GM23248 (cell line): ENCODE measurements at regions not wholly inside any gene's neighbourhood (a gene's known extent, or its start where the extent isn't known, plus 50 kb on each side); places are given as distances from the start of the nearest gene placed in this dataset.
"Not testable (repeated sequence)": the region's sequence is repeated elsewhere in the genome, so short reads cannot be mapped to it uniquely, and the experiment has no call there.

ENCODE experiments used
- DNase-seq: peaks from one replicate; pipeline ENCODE4 v3.0.0-alpha.2; 2015
- H2AFZ ChIP-seq: fragments of 200-600 bp; sonication (generic); 2 replicates; pipeline ENCODE4 v1.6.1; 2016; ENCODE audit warnings: antibody characterized with exemption
- H3F3A ChIP-seq: fragments of 200-600 bp; sonication (generic); 2 replicates; pipeline ENCODE4 v1.6.1; 2016; ENCODE audit warnings: mild to moderate bottlenecking, antibody characterized with exemption, mixed run types; ENCODE audit not compliant: insufficient read depth
- H3K27ac ChIP-seq: fragments of 200-600 bp; sonication (generic); 2 replicates; pipeline ENCODE4 v1.5.1; 2016; ENCODE audit warnings: mild to moderate bottlenecking
- H3K27me3 ChIP-seq: fragments of 200-600 bp; sonication (generic); replicated peaks from 2 replicates; pipeline ENCODE4 v1.6.1; 2016; ENCODE audit warnings: mild to moderate bottlenecking; ENCODE audit not compliant: insufficient read depth
- H3K36me3 ChIP-seq: fragments of 200-600 bp; sonication (generic); 2 replicates; pipeline ENCODE4 v1.6.1; 2016; ENCODE audit warnings: low read depth, mild to moderate bottlenecking
- H3K4me1 ChIP-seq: fragments of 200-600 bp; sonication (generic); 2 replicates; pipeline ENCODE4 v1.6.1; 2016; ENCODE audit warnings: mild to moderate bottlenecking; ENCODE audit not compliant: insufficient read depth
- H3K4me2 ChIP-seq: fragments of 200-600 bp; sonication (generic); one replicate; pipeline ENCODE4 v1.6.1; 2016; ENCODE audit warnings: mild to moderate bottlenecking; ENCODE audit not compliant: unreplicated experiment
- H3K4me3 ChIP-seq: fragments of 200-600 bp; sonication (generic); 2 replicates; pipeline ENCODE4 v1.5.1; 2016; ENCODE audit warnings: mild to moderate bottlenecking
- H3K79me2 ChIP-seq: fragments of 200-600 bp; sonication (generic); 2 replicates; pipeline ENCODE4 v1.6.1; 2016; ENCODE audit warnings: mild to moderate bottlenecking; ENCODE audit not compliant: insufficient read depth
- H3K9ac ChIP-seq: fragments of 200-600 bp; sonication (generic); 2 replicates; pipeline ENCODE4 v1.6.1; 2016; ENCODE audit warnings: mild to moderate bottlenecking
- H3K9me2 ChIP-seq: fragments of 200-600 bp; sonication (generic); 2 replicates; pipeline ENCODE4 v1.6.1; 2016; ENCODE audit warnings: mixed run types, mild to moderate bottlenecking, moderate library complexity; ENCODE audit not compliant: insufficient read depth
- H3K9me3 ChIP-seq: fragments of 200-600 bp; sonication (generic); one replicate; pipeline ENCODE4 v1.6.1; 2017; ENCODE audit warnings: low read depth
- H4K20me1 ChIP-seq: fragments of 200-600 bp; sonication (generic); 2 replicates; pipeline ENCODE4 v1.6.0; 2016; ENCODE audit not compliant: insufficient read depth
- EZH2 ChIP-seq: fragments of 200-600 bp; sonication (generic); IDR thresholded peaks from 2 replicates; pipeline ENCODE4 v1.6.1; 2018; ENCODE audit warnings: antibody characterized with exemption, mild to moderate bottlenecking; ENCODE audit not compliant: insufficient read depth, poor library complexity, severe bottlenecking
- EZH2phosphoT487 ChIP-seq: fragments of 200-600 bp; sonication (generic); IDR thresholded peaks from 2 replicates; pipeline ENCODE4 v1.6.1; 2018; ENCODE audit warnings: antibody characterized with exemption, moderate library complexity, mild to moderate bottlenecking, low read depth; ENCODE audit not compliant: insufficient read depth
- WGBS, 2 experiments: methylation state at CpG; one replicate each; pipeline ENCODE4 v1.1.6; 2015 to 2017; ENCODE audit warnings: low lambda C conversion rate in 2 of 2, low coverage in 1 of 2; ENCODE audit errors: missing lambda C conversion rate in 2 of 2; 5-methylcytosine and 5-hydroxymethylcytosine counted together
- in situ Hi-C: fragments of 300-500 bp; cut with MboI; formaldehyde crosslinking; loops from 2 replicates; pipeline ENCODE4 v1.15.0; 2020

DNA sequence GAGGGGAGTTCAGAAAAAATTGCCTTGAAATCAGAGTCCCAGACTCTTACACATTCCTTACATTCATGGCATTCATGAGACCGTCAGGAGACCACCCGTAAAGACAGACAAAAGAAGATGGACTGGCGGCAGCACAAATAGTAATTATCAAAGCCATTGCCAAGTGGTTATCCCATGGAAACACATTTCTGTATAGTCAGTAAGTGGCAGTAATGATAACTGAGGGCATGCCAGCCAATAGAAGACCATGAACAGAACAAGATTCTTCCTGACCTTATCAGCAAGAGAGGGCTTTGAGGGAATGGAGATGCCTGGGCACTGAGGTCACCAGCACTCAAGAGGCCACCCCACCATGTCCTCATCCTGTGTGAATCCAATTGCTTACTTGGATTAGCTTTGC lies 121.7 kb upstream of the HCCS start:
- no peak for TF ChIP-seq EZH2
- TF ChIP-seq EZH2phosphoT487, result no peak
- H3K79me2 ChIP-seq, result no peaks in the 10 kb centered on the region
- WGBS, 2 experiments, result 74 to 80% methylated on average over 3 of the region's 3 CpGs
- no peak overlapping the region for H3K27ac ChIP-seq
- no peak for DNase-seq
- H3K9ac ChIP-seq, result no peak overlapping the region
- H3K9me3 ChIP-seq, result no peaks in the 10 kb centered on the region
- H3K4me1 ChIP-seq, result no peaks in the 10 kb centered on the region
- H3F3A ChIP-seq, result no peaks in the 10 kb centered on the region
- H3K9me2 ChIP-seq, result no peaks in the 10 kb centered on the region
- no peaks in the 10 kb centered on the region for H4K20me1 ChIP-seq
- H3K4me2 ChIP-seq, result no peak overlapping the region
- in situ Hi-C loops, result no loop called here
- no peak overlapping the region for H3K4me3 ChIP-seq
- H3K27me3 ChIP-seq, result no peaks in the 10 kb centered on the region
- H2AFZ ChIP-seq, result no peak overlapping the region
- H3K36me3 ChIP-seq, result no peaks in the 10 kb centered on the region

GRCh38 chrX:10990418-10990817 lies 120.7 kb upstream of the HCCS start:
- in situ Hi-C loops, result no loop called here
- DNase-seq, result no peak
- Histone ChIP-seq H3K9ac (no peak overlapping the region), H4K20me1 (no peaks in the 10 kb centered on the region), H3K9me3 (no peaks in the 10 kb centered on the region), H2AFZ (no peak overlapping the region), H3K9me2 (no peaks in the 10 kb centered on the region), H3K4me3 (no peak overlapping the region), H3K27ac (no peak overlapping the region), H3K4me2 (no peak overlapping the region), H3K36me3 (no peaks in the 10 kb centered on the region), H3F3A (no peaks in the 10 kb centered on the region), H3K27me3 (no peaks in the 10 kb centered on the region), H3K79me2 (no peaks in the 10 kb centered on the region), H3K4me1 (no peaks in the 10 kb centered on the region)
- no peak for TF ChIP-seq EZH2phosphoT487
- TF ChIP-seq EZH2, result no peak
- WGBS, 2 experiments, result 66 to 100% methylated on average over 1 to 3 of the region's 3 CpGs

- Histone ChIP-seq H3K79me2 (no peaks in the 10 kb centered on the region), H2AFZ (no peak overlapping the region), H3K4me2 (no peak overlapping the region), H3K9me3 (no peaks in the 10 kb centered on the region), H3F3A (no peaks in the 10 kb centered on the region), H3K27me3 (no peaks in the 10 kb centered on the region), H3K4me1 (no peaks in the 10 kb centered on the region), H3K36me3 (no peaks in the 10 kb centered on the region), H3K9me2 (no peaks in the 10 kb centered on the region), H3K27ac (no peak overlapping the region), H4K20me1 (no peaks in the 10 kb centered on the region), H3K9ac (no peak overlapping the region), H3K4me3 (no peak overlapping the region)
- no peak for DNase-seq
- in situ Hi-C loops, result no loop called here
- TF ChIP-seq EZH2phosphoT487 (no peak), EZH2 (no peak)
- WGBS, 2 experiments, result 50 to 55% methylated on average over 4 of the region's 4 CpGs
Measured at GRCh38 chrX:10990976-10991375, 120.2 kb upstream of the HCCS start.

DNA sequence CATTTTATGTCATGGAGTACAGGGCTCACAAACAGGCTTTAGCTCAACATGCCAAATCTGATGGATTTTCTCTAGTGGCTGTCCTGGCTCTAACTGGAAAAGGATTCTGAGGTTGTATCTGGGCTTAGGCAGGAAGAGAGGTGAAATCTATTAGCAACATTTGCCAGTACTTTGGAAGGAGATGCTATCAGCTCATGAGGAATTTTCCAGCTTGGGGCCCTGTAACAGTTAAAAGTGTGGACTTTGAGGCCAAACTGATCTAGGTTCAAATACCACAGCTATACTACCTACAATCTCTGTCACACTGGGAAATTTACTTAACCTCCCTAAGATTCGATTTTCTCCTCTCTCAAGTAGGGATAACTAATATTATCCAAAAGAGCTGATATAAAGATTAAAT lies 119.0 kb upstream of the HCCS start:
- Histone ChIP-seq H3K9ac (no peak overlapping the region), H3K4me3 (no peak overlapping the region), H3K79me2 (no peaks in the 10 kb centered on the region), H4K20me1 (no peaks in the 10 kb centered on the region), H3K9me2 (no peaks in the 10 kb centered on the region), H3F3A (no peaks in the 10 kb centered on the region), H3K27me3 (no peaks in the 10 kb centered on the region), H3K36me3 (no peaks in the 10 kb centered on the region), H3K27ac (no peak overlapping the region), H3K4me1 (no peaks in the 10 kb centered on the region), H2AFZ (no peak overlapping the region), H3K9me3 (no peaks in the 10 kb centered on the region), H3K4me2 (no peak overlapping the region)
- in situ Hi-C loops, result no loop called here
- DNase-seq, result no peak
- TF ChIP-seq EZH2phosphoT487, result no peak
- TF ChIP-seq EZH2, result no peak
- 60 to 93% methylated on average over 1 of the region's 1 CpG for WGBS, 2 experiments

DNA sequence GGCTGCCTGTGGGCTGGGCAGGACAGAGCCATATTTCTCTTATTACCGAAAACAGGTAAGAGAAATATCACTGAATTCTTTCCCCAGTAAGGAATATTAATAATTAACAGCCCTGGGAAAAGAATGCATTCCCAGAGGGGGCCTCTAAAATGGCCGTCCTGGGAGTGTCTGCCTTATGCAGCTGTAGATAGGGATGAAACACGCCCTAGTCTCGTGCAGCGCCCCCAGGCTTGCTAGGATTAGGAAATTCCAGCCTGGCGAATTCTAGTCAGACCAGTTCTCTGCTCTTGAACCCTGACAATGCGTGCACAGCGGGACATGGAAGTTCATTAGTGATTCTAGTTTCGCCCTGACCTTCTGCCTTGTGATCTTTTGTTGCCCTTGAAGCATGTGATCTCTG lies 104.1 kb upstream of the HCCS start:
- WGBS, 2 experiments, result 89 to 93% methylated on average over 6 to 9 of the region's 9 CpGs
- H3K79me2 ChIP-seq, in situ Hi-C loops, H3K9ac ChIP-seq, H3K4me1 ChIP-seq, H3K4me2 ChIP-seq, H3K4me3 ChIP-seq, H3K27ac ChIP-seq, H3K36me3 ChIP-seq, H4K20me1 ChIP-seq, H3F3A ChIP-seq, H3K9me2 ChIP-seq, H3K27me3 ChIP-seq, H3K9me3 ChIP-seq, DNase-seq, H2AFZ ChIP-seq: not testable (repeated sequence)
